ENCODE measurements at regions not wholly inside any gene's neighbourhood (a gene's known extent, or its start where the extent isn't known, plus 50 kb on each side); places are given as distances from the start of the nearest gene placed in this dataset.

DNA sequence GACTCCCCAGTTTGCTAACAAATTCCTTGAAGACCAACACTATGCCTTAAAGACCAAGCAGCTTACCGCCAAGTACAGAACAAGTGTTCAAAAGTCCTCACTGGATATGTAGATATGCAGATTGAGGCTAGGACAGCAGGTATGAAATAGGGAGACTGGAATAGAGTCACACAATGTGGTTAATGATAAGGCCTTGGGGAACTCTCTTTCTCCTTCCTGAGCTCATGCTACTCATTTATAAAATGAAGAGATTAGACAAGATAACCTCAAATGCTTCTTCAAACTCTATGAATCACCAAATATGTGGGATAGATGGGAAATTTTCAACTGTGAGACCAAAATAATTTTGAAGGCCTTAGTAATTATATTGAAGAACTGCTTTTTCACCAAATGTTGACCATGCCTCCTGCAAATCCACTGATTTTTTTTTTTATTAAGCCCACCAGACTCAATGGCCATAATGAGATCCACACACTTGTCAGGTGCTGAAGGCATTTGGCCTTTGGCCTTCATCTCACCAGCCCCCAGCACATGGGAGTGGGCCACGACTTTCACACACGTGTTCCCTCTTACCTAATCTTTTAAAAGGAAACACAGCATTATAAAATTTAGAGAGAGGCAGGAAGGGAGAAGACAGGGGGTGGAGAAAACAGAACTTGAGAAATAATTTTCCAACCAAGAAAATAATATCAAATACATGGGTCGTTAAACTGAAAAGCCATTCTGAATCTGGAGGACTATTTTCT, 181.5 kb downstream of the EN1 start:
- no peak for DNase-seq

DNA sequence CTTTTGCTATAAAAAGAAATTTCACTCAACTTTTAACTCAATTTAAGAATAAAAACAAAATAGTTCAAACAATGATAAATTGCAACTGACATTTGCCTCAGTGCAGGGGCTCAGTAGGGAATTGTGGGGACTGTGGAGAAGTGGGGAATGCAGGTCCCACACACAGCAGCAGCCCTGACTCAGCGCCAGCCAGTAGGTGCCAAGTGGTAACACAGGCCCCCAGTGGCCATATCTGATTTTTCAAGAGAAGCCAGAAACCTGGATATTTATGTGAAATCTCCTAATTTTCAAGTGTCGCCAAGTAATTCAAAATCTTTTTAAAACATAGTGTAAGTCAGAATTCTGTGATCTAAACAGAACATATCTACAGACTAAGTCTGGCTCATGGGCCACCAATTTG, 186.3 kb downstream of the EN1 start:
- no peak for DNase-seq

DNA sequence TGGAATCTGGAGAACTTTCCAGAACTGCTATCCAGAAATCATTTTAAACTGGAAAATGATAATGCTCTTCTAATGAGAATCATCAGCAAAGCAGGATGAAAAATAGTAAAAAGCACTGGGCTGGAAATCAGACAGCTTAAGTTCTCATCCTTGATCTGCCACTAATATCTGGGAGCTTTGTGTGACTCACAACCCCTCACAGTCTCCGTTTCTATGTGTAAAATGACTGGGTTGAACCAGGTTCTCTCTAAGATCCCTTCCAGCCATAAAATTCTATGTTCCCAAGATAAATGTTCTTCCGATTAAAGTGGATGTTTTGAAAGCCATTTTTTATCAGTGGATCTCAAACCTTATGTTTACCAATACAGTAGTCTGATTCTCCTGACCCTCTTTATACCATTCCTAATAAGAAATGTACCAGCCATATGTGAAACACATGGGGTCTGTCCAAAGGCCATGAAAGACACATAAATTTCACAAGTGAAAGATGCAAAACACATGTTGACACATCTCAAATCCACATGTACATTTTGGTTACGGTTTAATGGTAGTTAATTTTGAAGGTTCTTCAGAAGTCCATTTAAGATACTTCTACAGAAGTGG, 188.8 kb downstream of the EN1 start:
- no peak for DNase-seq

DNA sequence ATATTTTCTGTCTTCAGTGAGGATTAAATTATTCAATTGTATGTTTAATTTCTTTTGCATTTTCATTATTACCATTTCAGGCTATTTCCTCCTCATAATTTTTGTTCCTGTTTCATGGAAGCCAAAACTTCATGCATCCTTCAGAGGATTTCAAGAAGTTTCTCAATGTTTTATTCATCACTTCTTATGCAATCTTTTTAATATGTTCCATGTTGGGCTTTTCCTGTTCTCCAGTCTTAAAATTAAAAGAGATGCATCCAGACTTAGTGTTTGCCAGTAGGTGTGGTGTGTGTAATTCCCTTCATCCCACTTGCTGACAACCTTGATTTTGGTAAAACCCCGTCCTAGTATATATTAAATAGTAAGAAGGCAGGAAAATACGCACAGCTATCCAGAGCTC, 190.0 kb downstream of the EN1 start:
- no peak for DNase-seq

DNA sequence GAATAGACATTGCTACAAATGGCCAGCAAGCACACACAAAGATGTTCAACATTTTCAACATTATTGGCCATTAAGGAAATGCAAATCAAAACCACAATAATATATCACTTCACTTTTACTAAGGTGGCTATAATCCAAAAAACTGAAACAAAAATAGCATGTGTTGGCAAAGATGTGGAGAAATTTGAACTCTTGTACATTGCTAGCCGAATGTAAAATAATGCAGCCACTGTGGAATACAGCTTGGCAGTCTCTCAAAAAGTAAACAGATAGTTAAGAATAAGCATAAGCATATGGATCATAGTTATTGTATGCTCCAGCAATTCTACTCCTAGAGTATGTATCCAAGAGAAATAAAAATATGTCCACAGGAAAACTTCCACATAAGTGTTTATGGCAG, 192.5 kb downstream of the EN1 start:
- DNase-seq = peak; percentile 46

DNA sequence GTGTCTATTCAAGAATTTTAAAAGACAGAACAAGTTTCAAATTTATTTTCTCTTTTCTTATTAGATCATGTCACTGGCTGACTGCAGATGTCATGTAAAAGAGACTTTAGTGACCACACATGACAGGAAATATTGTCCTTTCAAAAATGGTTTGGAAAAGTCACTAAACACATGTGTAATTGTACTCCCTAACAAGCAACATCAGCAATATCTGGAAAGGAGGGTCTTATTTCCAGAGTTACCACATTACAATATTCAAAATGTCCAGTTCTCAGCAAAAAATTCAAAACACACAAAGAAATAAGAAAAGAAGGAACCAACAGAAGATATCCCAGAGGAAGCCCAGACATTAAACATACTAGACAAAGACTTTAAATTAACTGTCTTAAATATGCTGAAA, 197.1 kb downstream of the EN1 start:
- no peak for DNase-seq

DNA sequence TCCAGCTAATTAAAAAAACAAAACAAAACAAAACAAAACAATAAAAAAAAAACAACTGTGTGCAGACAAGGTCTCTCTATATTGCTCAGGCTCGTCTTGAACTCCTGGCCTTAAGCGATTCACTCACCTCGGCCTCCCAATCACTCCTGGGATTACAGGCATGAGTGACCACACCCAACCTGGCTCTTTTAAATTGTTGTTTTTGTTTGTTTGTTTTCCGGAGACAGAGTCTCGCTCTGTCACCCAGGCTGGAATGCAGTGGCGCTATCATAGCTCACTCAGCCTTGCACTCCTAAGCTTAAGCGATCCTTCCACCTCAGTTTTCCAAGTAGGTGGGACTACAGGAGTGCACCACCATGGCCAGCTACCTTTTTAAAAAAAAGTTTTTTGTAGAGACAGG, 201.6 kb downstream of the EN1 start:
- no peak for DNase-seq

DNA sequence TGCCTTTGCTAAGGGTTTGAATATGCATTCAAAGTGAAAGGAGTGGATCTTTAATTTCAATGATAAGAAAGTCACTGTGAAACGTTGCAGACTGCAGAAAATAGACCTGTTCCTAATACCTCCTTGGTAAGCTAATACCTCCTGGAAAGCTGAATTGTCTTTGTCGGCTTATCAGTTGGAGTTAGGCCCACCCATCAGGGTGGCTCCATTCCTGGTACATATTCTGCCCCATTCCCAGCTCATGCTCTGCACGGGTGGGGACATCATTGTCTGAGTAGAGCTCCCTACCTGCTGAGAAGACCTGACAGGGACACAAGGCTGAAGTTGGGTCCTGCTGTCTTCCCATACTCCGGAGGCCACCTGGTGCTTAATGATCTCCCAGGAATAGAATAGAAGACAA, 203.3 kb downstream of the EN1 start:
- DNase-seq = no peak

DNA sequence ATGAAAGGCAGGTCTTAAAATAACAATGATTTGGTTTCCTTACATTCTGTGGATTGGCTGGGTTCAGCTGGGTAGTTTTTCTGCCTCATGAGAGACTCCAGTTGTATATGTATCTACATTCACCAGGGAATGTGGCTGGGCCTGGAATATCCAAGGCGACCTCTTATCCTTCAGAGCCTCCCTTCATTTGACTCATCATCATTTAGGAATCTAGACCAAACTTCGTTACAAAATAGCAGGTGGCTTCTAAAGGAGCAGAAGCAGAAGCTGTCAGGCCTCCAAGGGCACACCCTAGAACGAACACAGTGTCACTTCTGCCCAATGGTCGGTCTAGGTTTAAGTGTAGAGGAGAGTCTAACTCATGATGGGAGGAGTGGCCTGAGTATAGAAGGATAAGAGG, 204.2 kb downstream of the EN1 start:
- no peak for DNase-seq

DNA sequence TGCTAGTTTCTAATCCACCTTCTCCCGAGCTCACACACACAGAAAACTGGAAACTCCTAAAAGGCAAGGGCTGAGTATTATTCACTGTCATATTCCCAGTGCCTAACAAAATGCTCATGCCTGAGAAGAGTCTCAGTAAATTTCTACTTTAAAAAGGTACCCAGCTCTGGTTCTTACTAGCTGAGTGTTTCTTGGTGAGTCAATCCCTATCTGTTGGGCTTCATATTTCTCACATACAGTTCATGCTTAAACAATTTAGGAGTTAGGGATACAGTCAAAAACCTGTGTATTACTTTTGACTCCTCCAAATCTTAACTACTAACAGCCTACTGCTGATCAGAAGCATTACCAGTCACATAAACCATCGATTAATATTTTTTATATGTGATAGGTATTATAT, 204.9 kb downstream of the EN1 start:
- DNase-seq = no peak

DNA sequence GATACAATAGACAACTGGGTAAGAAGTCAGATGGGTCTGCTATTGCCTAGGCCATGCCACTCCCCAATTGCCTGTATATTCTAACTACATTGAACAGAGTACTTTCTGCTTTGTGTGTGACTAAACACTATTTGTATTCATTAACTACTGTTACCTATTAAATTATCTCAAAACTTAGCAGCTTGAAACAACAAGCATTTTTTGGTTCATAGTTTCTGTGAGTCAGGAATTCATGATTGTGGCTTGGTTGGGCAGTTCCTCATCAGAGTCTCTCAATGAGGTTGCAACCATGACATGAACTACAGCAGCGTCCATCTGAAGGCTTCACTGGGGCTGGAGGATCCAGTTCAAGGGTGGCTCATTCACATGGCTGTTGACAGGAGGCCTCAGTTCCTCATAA, 205.7 kb downstream of the EN1 start:
- no peak for DNase-seq

DNA sequence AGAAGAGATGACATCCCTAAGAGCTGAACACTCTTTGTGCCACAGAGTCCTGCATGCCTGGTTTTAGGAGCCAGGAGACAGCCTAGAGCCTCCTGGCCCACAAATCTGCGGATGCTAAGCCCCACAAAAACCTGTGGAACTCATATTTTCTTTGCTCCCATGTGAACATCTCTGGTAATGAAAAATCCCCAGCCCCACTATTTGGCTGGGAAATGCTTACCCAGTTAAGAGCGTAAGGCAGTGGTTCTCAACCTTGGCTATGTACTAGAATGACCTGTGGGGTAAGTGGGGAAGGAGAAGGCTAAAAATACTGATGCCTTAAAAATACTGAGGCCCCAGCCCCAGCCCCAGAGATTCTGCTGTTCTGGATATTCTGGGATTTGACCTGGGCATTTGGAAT, 208.1 kb downstream of the EN1 start:
- no peak for DNase-seq

DNA sequence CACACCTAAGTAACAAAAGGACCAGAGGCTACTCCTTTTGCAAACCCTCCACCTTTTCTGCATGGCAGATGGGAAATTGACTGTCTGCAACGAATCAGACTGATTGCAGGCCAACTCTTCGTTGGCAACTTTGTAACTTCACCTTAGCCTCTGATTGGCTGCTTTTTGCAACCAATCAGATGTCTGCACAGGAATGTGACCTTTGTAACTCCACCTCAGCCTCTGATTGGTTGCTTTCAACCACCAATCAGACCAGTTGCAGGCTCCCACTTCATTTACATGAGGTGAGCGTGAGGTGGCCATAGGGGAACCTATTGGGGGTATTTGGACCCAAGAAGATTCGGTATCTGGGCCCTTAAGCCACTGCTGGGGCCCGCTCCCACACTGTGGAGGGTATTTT, 209.0 kb downstream of the EN1 start:
- no peak for DNase-seq

DNA sequence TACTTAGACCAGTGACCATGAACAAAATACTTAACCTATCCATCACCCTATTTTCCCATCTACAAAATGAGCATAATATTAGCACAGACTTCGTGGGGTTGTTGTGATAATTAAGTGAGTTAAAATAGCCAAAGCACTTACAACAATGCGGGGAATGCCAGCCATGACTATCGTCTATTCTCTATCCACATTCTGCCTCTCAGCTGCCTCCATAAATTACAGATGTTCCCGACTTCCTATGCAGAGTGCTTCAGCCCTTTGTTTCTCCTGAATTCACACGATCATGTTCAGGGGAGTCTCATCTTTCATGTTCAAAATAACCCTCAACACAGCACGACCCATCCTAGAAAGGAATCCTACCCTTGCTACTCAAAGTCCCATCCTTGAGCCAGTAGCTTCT, 211.6 kb downstream of the EN1 start:
- no peak for DNase-seq

DNA sequence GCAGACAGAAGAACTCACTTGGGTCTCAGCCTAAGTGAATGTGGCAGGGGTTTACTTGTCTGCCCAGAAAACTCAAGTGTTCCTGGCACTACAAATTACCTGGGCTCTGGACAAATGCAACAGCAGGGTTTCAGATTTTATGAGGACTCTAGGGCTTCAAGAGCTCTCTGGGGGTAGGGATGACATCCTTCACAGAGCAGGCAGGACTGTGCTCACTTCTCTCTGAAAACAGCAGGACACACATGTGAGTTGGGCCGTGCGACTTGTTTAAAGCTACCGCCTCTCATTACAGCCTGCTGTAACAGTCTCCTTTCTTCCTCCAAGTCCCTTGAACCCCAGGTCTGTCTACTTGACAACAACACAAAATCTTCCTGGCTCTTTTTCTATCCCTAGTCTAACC, 212.6 kb downstream of the EN1 start:
- no peak for DNase-seq

DNA sequence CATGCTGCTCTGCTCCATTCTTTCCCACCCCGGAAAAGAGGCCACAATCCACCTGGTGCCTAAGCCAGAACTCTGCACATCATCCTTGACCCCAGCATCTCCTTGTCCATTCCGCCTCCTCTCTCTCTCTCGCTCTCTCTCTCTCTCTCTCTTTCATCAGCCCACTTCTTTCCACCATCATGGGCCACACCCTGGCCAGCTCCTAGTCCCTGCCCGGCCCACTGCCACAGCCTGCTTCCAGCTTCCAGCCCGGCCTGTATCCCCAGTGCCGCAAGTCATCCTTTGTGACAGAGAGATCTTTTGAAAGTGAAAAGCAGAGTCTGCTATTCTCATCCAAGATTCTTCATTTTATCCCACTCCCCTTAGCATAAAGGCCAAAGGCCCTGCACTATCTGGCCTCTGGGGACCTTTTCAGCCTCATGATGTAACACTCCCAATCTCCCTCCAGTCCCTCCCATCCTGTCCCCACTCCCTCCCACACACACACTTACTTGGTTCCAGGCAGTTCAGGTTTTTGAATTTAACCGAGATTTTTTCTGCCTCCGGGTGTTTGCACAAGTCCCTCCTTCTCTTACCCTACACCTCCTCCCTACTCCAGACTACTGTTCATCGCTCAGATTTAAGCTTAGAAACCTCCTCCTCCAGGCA, 214.0 kb downstream of the EN1 start:
- DNase-seq = no peak

DNA sequence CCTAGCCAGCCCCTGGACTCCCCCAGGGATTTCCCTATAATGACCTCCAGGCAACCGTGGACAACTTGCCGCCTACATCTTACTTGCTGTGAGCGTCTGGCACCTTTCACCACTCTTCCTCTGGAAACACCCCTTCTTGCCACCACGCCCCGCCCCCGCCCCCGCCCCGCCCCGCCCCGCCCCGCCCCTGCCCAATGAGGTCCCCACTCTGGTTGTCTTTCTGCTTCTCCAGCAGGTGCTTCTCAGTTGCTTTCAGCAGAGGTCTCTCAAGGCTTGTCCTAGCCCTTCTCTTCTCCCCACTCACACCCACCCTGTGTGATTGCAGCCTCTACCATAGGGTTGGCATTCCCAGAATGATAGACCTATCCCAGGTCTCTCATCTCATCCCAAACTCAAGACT, 214.5 kb downstream of the EN1 start:
- DNase-seq = no peak

DNA sequence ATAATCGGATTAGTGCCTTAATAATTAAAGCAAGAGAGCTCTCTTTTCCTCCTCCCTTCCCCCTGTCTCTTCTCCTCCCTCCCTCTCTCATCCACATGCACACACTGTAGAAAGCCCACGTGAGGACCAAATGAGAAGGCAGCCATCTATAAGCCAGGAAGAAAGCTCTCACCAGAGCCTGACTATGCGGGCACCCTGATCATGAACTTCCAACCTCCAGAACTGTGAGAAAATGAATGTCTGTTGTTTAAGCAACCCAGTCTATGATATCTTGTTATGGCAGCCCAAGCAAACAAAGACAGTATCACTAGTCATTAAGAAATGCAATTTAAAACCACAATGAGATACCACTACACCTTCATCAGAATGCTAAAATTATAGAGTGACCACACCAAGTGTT, 220.3 kb downstream of the EN1 start:
- DNase-seq = no peak

DNA sequence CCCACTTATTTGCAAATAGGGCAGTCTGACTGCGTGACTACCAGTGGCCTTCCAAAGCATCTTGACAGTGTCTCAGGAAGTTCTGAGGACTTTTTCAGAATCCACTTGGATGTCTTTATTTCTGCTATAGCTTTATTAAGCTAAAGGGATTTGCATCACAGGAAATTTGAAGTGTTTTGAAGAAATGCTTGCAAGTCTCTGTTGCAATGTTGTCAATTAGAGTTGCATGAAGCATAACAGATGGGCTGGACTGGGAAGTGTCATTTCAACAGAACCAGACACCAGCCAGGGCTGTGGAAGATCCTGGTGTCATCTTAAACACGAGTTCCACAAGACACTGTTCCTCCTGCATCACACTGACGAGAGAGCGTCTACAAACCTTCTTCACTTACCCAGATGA, 224.5 kb downstream of the EN1 start:
- DNase-seq = no peak

DNA sequence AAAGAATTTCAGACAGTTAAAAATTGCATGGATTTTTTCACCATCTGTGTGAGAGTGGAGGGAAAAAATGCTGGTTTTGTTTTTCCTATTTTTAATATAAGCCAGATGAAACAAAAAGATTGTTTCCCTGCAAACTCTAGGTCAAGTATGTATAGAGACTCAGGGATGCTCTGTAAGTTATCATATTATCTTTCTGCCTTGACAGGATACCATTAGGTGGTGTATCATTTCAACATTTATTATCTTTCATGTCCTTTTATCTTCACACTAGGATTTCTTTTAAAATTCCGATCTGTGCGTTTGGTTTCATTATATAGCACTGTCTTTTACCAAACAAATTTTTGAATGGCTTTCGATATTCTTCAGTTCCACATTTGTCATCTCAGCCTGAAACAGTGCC, 225.3 kb downstream of the EN1 start:
- no peak for DNase-seq

DNA sequence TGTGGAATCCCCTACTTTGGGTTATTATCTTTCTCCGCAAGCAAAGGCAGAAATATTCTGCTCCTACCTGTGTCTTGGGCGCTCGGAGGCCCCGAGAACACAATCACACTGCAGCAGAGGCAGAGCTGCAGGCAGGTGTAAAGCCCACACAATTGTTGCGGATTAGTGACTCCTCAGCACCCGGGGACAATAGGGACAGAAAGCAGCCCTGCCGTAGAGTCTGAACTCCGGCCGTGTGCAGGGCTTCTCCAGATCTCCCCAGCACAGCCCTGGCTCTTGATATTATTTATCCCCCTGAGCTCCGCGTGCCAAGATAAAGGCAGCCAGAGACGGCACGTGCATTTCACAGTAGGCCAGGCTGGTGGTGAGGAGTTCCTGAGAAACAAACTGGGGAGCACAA, 229.2 kb downstream of the EN1 start:
- DNase-seq = no peak

DNA sequence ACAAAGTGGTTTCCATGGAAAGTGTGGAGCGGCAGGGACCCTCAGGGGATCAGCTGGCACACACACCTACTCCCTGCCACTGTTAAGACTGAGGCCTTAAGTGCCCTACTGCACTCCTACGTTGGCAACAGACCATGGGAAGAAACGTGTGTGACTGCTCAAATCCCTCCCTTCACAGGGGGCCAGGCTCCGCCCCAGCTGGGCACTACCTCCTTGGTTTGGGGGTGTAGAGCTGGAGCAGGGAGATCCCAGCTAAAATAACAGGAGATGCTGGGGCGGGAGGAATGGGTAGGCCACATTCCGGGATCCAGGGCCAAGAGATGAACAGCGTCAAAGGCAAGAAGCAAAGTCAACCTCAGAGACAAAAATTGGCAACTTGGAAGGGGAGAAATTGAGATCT, 231.0 kb downstream of the EN1 start:
- no peak for DNase-seq

DNA sequence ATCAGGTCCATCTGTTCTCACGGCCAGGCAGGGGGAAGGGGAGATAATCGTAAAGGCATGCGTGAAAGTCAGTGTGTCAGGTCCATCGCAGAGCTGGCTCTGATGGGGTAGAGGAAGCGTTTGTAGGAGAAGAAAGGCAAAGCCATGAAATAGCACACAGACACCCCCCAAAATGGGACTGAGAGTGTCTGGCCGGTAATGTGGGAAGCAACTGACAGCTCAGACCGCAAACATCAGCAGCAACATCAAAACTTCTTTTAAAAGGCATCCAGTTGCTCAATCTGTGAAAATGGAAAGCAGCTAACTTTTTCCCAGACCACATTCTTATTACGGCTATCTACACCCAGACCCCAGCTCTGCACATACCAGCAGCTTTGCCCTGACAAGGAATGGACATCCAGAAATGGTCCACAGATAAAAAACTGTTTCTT, 232.6 kb downstream of the EN1 start:
- no peak for DNase-seq

DNA sequence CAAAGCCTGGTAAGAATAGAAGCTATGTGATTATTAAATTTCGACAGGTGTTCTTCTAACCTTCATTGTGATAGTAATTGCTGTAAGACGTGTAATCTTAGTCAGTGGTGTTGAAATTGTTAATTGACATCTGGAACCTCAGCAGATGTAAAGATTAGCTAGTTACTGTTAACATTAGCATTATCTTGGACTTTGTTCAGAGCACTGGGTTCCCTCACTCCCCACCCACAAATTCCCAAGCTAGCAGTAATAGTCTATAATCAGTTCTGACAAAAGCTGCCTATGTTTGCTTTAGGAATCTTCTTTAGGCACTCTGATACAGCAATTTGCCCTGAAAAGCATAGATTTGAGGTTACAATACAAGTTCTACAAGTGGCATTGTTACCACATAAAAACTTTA, 233.7 kb downstream of the EN1 start:
- DNase-seq = no peak
